ENCODE measurements at regions not wholly inside any gene's neighbourhood (a gene's known extent, or its start where the extent isn't known, plus 50 kb on each side); places are given as distances from the start of the nearest gene placed in this dataset.

DNA sequence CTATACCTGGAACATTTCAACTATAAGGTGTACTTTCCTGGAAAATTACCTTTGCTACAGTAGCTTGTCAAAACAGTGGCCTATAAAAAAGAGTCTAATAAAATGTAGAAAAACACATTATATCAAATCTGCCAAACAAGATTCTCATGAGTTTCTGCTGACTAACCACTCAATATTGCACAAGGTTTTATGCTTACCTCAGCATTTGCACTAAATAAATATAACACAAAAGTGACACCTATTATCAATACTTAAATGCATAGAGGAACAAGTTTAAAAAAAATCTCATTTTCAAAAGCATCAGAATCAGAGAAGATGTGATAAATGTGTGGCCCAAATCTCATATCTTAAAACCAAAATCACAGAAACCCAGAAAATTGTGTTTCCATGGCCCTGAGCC, 281.4 kb downstream of the RSL24D1 start:
- no peaks in the 10 kb centered on the region for H3K36me3 ChIP-seq (ENCODE audit: control insufficient read depth in 3 of 3, insufficient read depth in 3 of 3, low read length in 3 of 3)
- no peak overlapping the region for H3K27ac ChIP-seq (ENCODE audit: low read depth, low read length)
- H3K9me3 ChIP-seq (ENCODE audit: control insufficient read depth in 3 of 3, low read length in 3 of 3): no peaks in the 10 kb centered on the region
- no peak overlapping the region for H3K9ac ChIP-seq (ENCODE audit: low read depth in 1 of 3, low read length in 3 of 3)
- H3K4me1 ChIP-seq (ENCODE audit: control insufficient read depth in 3 of 3, insufficient read depth in 3 of 3, low read length in 3 of 3): no peaks in the 10 kb centered on the region
- H3K4me3 ChIP-seq (ENCODE audit: low read length in 3 of 3): no peak overlapping the region
- no peaks in the 10 kb centered on the region for H3K27me3 ChIP-seq (ENCODE audit: control insufficient read depth in 3 of 3, insufficient read depth in 3 of 3, low read length in 3 of 3)

DNA sequence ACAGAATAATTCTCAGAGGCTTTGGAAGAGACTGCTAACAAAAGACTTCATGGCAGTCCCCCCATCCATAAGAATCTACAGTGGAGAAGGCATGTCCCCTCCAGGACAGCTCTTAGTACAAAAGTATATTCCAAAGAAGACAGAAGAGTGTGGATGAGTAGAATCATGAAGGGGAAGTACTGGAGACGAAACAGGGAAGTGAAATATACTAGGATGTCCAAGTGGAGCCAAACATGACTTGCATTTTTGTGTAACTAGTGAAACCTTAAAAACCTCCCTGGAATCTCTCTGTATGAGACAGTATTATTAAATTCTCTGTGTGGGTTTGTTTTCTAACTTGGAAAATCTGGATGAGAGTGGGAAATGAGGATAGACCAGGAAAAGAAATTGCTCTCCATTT, 312.4 kb downstream of the RSL24D1 start:
- Histone ChIP-seq H3K4me1 (ENCODE audit: control insufficient read depth in 3 of 3, insufficient read depth in 3 of 3, low read length in 3 of 3) (no peaks in the 10 kb centered on the region), H3K9ac (ENCODE audit: low read depth in 1 of 3, low read length in 3 of 3) (no peak overlapping the region), H3K27ac (ENCODE audit: low read depth, low read length) (no peak overlapping the region)

DNA sequence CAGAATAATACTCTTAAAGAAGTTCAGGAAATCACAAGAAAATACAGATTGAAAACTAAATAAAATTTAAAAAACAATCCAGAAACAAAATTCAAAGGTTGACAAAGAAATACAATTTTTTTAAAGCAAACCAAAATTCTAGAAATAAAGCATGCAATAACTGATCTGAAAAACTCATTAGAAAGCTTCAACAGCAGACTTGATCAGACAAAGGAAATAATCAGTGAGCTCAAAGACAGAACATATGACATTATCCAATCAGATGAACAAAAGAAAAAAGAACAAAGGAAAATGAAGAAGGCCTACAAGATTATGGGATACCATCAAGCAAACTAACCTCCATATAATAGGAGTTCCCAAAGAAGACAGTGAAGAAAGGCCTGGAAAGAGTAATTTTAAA, 336.8 kb downstream of the RSL24D1 start:
- Histone ChIP-seq H3K27me3 (ENCODE audit: control insufficient read depth in 3 of 3, insufficient read depth in 3 of 3, low read length in 3 of 3) (no peaks in the 10 kb centered on the region), H3K4me1 (ENCODE audit: control insufficient read depth in 3 of 3, insufficient read depth in 3 of 3, low read length in 3 of 3) (no peaks in the 10 kb centered on the region), H3K36me3 (ENCODE audit: control insufficient read depth in 3 of 3, insufficient read depth in 3 of 3, low read length in 3 of 3) (no peaks in the 10 kb centered on the region), H3K9ac (ENCODE audit: low read depth in 1 of 3, low read length in 3 of 3) (no peak overlapping the region), H3K27ac (ENCODE audit: low read depth, low read length) (no peak overlapping the region), H3K4me3 (ENCODE audit: low read length in 3 of 3) (no peak overlapping the region), H3K9me3 (ENCODE audit: control insufficient read depth in 3 of 3, low read length in 3 of 3) (peaks cover 0 to 10% (median 6%) of the 10 kb centered on the region in 3 donors)

More for the DNA sequence above, 312.4 kb downstream of the RSL24D1 start:
- no peaks in the 10 kb centered on the region for H3K36me3 ChIP-seq (ENCODE audit: control insufficient read depth in 3 of 3, insufficient read depth in 3 of 3, low read length in 3 of 3)
- peaks cover 0 to 3% (median 0%) of the 10 kb centered on the region in 3 donors for H3K9me3 ChIP-seq (ENCODE audit: control insufficient read depth in 3 of 3, low read length in 3 of 3)
- no peak overlapping the region for H3K4me3 ChIP-seq (ENCODE audit: low read length in 3 of 3)
- no peaks in the 10 kb centered on the region for H3K27me3 ChIP-seq (ENCODE audit: control insufficient read depth in 3 of 3, insufficient read depth in 3 of 3, low read length in 3 of 3)

DNA sequence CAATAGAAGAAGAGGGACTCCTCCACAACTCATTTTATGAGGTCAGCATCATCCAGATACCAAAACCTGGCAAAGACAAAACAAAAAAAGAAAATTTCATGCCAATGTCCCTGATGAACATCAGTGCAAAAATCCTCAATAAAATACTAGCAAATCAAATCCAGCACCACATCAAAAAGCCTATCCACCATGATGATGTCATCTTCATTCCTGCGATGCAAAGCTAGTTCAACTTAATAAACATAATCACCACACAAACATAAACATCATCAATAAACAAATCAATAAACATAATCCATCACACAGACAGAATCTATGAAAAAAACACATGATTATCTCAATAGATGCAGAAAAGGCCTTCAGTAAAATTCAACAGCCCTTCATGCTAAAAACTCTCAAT, 342.1 kb downstream of the RSL24D1 start:
- H3K9ac ChIP-seq (ENCODE audit: low read depth in 1 of 3, low read length in 3 of 3): no peak overlapping the region
- H3K4me1 ChIP-seq (ENCODE audit: control insufficient read depth in 3 of 3, insufficient read depth in 3 of 3, low read length in 3 of 3): no peaks in the 10 kb centered on the region
- no peaks in the 10 kb centered on the region for H3K36me3 ChIP-seq (ENCODE audit: control insufficient read depth in 3 of 3, insufficient read depth in 3 of 3, low read length in 3 of 3)
- no peak overlapping the region for H3K4me3 ChIP-seq (ENCODE audit: low read length in 3 of 3)
- H3K27ac ChIP-seq (ENCODE audit: low read depth, low read length): no peak overlapping the region
- H3K27me3 ChIP-seq (ENCODE audit: control insufficient read depth in 3 of 3, insufficient read depth in 3 of 3, low read length in 3 of 3): no peaks in the 10 kb centered on the region
- H3K9me3 ChIP-seq (ENCODE audit: control insufficient read depth in 3 of 3, low read length in 3 of 3): peaks cover 0 to 8% (median 6%) of the 10 kb centered on the region in 3 donors

DNA sequence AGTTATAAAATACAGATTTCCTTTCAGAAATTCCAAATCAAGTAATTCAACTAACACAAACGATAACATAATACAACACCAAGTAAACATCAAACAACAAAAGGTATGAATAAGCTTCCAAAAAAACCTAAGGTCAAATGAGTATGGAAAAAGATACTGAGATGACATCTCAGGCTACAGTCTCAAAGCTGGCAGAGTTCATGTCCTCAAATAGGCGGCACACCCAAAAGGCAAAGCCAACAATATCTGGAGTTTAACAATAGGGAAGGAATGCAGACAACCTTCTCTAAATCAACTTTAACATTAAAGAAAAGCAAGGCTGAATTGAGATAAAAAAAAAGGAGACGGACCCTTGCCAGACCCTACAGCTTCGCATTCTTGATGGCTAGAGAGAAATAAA, 346.6 kb downstream of the RSL24D1 start:
- Histone ChIP-seq H3K9ac (ENCODE audit: low read depth in 1 of 3, low read length in 3 of 3) (no peak overlapping the region), H3K27me3 (ENCODE audit: control insufficient read depth in 3 of 3, insufficient read depth in 3 of 3, low read length in 3 of 3) (no peaks in the 10 kb centered on the region), H3K27ac (ENCODE audit: low read depth, low read length) (no peak overlapping the region), H3K36me3 (ENCODE audit: control insufficient read depth in 3 of 3, insufficient read depth in 3 of 3, low read length in 3 of 3) (no peaks in the 10 kb centered on the region), H3K4me3 (ENCODE audit: low read length in 3 of 3) (no peak overlapping the region), H3K4me1 (ENCODE audit: control insufficient read depth in 3 of 3, insufficient read depth in 3 of 3, low read length in 3 of 3) (no peaks in the 10 kb centered on the region), H3K9me3 (ENCODE audit: control insufficient read depth in 3 of 3, low read length in 3 of 3) (no peaks in the 10 kb centered on the region)

DNA sequence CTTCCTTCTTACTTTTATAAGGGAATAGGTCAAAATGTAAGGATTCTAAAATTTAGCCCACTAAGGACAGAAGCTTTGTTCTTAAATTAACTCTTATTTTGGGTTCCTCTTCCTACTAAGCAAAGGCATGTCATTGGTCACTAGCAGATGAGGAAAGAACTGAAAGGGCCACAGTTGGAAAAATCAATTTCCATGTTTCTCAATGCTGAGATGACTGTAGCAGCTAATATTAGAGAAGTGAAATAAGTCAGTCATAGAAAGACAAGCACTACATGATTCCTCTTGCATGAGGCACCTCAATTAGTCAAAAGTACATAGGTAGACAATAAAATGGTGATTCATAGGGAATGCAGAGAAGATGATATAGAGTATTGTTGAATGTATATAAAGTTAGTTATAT, 353.7 kb downstream of the RSL24D1 start:
- Histone ChIP-seq H3K4me3 (ENCODE audit: low read length in 3 of 3) (no peak overlapping the region), H3K36me3 (ENCODE audit: control insufficient read depth in 3 of 3, insufficient read depth in 3 of 3, low read length in 3 of 3) (no peaks in the 10 kb centered on the region), H3K27ac (ENCODE audit: low read depth, low read length) (no peak overlapping the region), H3K27me3 (ENCODE audit: control insufficient read depth in 3 of 3, insufficient read depth in 3 of 3, low read length in 3 of 3) (no peaks in the 10 kb centered on the region), H3K9ac (ENCODE audit: low read depth in 1 of 3, low read length in 3 of 3) (no peak overlapping the region), H3K9me3 (ENCODE audit: control insufficient read depth in 3 of 3, low read length in 3 of 3) (no peaks in the 10 kb centered on the region), H3K4me1 (ENCODE audit: control insufficient read depth in 3 of 3, insufficient read depth in 3 of 3, low read length in 3 of 3) (no peaks in the 10 kb centered on the region)

DNA sequence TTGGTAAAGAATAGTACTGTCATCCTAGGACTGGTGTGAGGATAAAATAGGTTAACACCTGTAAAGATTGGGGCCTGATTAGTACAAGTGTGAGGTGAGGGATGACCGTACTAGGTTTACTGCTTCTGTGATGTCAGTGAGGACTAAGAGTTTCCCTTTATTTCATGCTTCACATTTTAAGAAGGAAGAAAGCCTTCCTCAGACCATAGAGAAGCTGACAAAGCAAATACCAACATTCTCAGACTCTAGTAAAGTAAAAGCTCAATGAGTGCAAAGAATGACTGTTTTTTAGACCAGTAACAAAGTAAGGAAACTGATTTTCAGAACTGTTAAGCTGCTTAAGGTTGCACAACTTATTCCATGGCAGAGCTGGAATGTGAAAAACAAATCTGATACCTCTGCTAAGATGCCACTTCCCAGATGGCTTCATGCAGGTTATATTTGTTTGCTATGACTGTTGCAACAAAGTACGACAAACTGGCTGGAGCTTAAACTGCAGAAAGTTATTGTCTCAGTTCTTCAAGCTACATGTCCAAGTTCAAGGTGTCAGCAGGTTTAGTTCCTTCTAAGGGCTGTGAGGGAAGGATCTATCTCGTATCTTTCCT, 354.9 kb downstream of the RSL24D1 start:
- Histone ChIP-seq H3K27me3 (ENCODE audit: control insufficient read depth in 3 of 3, insufficient read depth in 3 of 3, low read length in 3 of 3) (no peaks in the 10 kb centered on the region), H3K36me3 (ENCODE audit: control insufficient read depth in 3 of 3, insufficient read depth in 3 of 3, low read length in 3 of 3) (no peaks in the 10 kb centered on the region), H3K27ac (ENCODE audit: low read depth, low read length) (no peak overlapping the region)

DNA sequence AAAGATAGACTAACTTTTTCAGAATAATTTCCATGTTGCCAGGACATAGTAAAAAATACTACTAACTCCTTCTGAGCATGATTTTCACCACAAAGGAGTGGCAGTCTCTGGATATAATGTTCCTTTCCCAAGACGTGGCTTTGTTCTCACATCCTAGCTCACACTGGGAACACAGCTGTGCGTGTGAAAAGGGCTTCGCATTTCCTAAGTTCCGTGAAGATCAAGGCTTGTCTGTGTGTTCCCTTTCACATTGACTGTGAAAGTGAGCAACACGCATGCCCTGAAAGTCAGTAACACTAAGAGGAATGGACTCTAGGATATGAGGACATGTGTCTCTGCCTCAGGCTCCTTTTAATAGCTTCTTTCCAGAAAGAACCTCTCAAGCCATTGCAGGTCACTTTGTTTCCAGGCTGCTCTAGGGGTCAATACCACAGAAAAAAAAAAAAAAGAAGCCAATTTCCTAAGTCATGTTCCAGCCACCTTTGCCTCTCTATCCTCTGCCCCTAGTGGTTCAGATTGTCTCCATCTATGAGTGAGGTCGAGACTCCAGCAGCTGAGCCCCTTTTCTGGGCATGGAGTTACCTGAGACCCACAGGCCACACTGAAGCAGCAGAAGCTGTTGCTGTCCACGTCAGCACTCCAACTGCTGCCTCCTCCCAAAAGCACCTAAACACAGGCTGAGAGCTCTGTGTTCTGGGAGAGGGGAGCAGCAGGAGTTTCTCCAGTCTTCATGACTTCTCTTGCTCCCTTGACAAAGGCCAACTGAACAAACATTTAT, 355.9 kb downstream of the RSL24D1 start:
- Histone ChIP-seq H3K27ac (ENCODE audit: low read depth, low read length) (no peak overlapping the region), H3K27me3 (ENCODE audit: control insufficient read depth in 3 of 3, insufficient read depth in 3 of 3, low read length in 3 of 3) (no peaks in the 10 kb centered on the region)

More for the DNA sequence above, 354.9 kb downstream of the RSL24D1 start:
- Histone ChIP-seq H3K9me3 (ENCODE audit: control insufficient read depth in 3 of 3, low read length in 3 of 3) (no peaks in the 10 kb centered on the region), H3K4me1 (ENCODE audit: control insufficient read depth in 3 of 3, insufficient read depth in 3 of 3, low read length in 3 of 3) (no peaks in the 10 kb centered on the region), H3K4me3 (ENCODE audit: low read length in 3 of 3) (no peak overlapping the region), H3K9ac (ENCODE audit: low read depth in 1 of 3, low read length in 3 of 3) (no peak overlapping the region)

DNA sequence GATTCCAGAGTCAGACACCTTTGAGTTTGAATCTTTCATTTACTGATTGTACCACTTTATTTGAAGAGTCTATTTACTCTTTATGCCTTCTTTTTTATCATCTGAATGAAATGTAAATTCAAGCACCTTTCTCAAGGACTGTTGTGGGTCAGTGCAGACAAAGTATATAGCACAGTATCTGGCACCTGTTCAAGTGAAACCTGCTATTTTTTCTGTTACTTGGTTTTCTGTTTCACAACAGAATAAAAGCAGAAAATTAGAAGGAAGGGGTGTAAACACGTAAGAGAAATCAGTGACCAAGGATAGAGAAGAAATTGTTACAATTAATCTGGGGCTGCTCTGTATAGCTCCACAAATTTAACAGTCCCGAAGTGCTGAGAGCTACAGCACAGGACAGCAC, 357.4 kb downstream of the RSL24D1 start:
- Histone ChIP-seq H3K27me3 (ENCODE audit: control insufficient read depth in 3 of 3, insufficient read depth in 3 of 3, low read length in 3 of 3) (no peaks in the 10 kb centered on the region), H3K27ac (ENCODE audit: low read depth, low read length) (no peak overlapping the region), H3K36me3 (ENCODE audit: control insufficient read depth in 3 of 3, insufficient read depth in 3 of 3, low read length in 3 of 3) (no peaks in the 10 kb centered on the region), H3K4me1 (ENCODE audit: control insufficient read depth in 3 of 3, insufficient read depth in 3 of 3, low read length in 3 of 3) (no peaks in the 10 kb centered on the region), H3K9ac (ENCODE audit: low read depth in 1 of 3, low read length in 3 of 3) (no peak overlapping the region), H3K4me3 (ENCODE audit: low read length in 3 of 3) (no peak overlapping the region), H3K9me3 (ENCODE audit: control insufficient read depth in 3 of 3, low read length in 3 of 3) (no peaks in the 10 kb centered on the region)

More for the DNA sequence above, 355.9 kb downstream of the RSL24D1 start:
- no peaks in the 10 kb centered on the region for H3K4me1 ChIP-seq (ENCODE audit: control insufficient read depth in 3 of 3, insufficient read depth in 3 of 3, low read length in 3 of 3)
- H3K9me3 ChIP-seq (ENCODE audit: control insufficient read depth in 3 of 3, low read length in 3 of 3): no peaks in the 10 kb centered on the region
- H3K36me3 ChIP-seq (ENCODE audit: control insufficient read depth in 3 of 3, insufficient read depth in 3 of 3, low read length in 3 of 3): no peaks in the 10 kb centered on the region
- no peak overlapping the region for H3K4me3 ChIP-seq (ENCODE audit: low read length in 3 of 3)
- no peak overlapping the region for H3K9ac ChIP-seq (ENCODE audit: low read depth in 1 of 3, low read length in 3 of 3)

DNA sequence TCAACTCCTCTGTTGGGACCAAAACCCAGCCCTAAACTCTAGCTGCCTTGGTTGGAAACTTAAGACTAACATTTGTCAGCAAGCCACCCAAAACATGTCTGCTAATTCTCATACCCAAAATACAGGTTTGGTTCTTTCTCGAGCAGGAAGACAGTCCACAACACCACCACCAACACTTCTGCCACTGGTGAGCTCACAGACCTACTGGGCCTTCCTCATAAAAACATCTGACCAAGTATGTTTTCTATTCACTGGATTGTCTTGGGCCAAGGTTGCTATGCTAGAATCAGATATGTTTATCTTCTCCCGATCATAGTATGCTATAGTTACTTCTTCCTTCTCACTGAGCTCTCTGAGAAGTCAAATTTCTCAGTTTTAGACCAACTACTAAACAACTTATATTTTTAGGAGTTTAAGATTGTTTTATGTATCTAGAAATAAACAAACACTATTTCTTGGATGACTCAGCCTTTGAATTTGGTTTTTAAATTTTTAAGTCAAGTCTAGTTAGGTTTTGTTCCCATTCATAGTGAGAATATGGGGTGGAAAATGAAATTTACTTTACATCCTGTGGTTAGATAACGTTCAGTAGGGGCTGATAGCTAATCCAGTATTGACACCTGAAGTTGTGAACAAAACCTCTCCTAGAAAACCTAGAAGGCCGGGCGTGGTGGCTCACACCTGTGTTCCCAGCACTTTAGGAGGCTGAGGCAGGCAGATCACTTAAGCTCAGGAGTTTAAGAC, 360.5 kb downstream of the RSL24D1 start:
- Histone ChIP-seq H3K27ac (ENCODE audit: low read depth, low read length) (no peak overlapping the region), H3K36me3 (ENCODE audit: control insufficient read depth in 3 of 3, insufficient read depth in 3 of 3, low read length in 3 of 3) (no peaks in the 10 kb centered on the region), H3K4me3 (ENCODE audit: low read length in 3 of 3) (no peak overlapping the region), H3K4me1 (ENCODE audit: control insufficient read depth in 3 of 3, insufficient read depth in 3 of 3, low read length in 3 of 3) (no peaks in the 10 kb centered on the region), H3K9ac (ENCODE audit: low read depth in 1 of 3, low read length in 3 of 3) (no peak overlapping the region), H3K27me3 (ENCODE audit: control insufficient read depth in 3 of 3, insufficient read depth in 3 of 3, low read length in 3 of 3) (no peaks in the 10 kb centered on the region), H3K9me3 (ENCODE audit: control insufficient read depth in 3 of 3, low read length in 3 of 3) (no peaks in the 10 kb centered on the region)

Measured in skeletal muscle tissue (tissue), 3 donors.